ENCODE measurements at regions not wholly inside any gene's neighbourhood (a gene's known extent, or its start where the extent isn't known, plus 50 kb on each side); places are given as distances from the start of the nearest gene placed in this dataset.

DNA sequence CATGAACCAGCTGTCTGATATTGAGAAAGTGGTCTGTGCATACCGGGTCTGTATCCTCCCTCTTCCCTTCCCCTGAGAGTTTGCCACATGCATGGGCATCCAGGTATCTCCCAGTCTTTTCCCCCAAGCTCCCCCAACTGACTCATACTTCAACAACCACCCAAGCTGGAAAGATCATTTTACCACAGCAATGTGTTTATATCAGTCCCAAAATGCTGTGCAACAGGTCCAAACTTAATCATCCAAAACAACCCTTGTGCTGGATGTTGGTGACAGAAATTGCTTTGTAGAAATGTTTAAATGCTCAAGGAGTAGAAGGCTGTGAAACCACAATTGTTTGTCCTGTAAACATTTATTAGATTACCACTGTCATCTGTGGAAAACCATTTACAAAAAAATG lies 286.8 kb upstream of the KLF3 start:
- H3K36me3 ChIP-seq (ENCODE audit: control insufficient read depth in 2 of 3, insufficient read depth in 3 of 3, low read length in 3 of 3): no peaks in the 10 kb centered on the region
- H3K9ac ChIP-seq (ENCODE audit: low read length in 3 of 3): no peak overlapping the region
- FAIRE-seq: no peak
- intact Hi-C loops (cut with DNase I): no loop called here
- H3K4me3 ChIP-seq (ENCODE audit: low read length in 3 of 3): no peak overlapping the region
- no peak for TF ChIP-seq CTCF (IDR thresholded peaks at IDR 0.05; ENCODE audit: borderline replicate concordance, extremely low read depth, insufficient read depth)
- DNase-seq: no peak
- no peak overlapping the region for H3K27ac ChIP-seq (ENCODE audit: low read depth in 2 of 2, low read length in 2 of 2)
- peaks cover 0 to 3% (median 0%) of the 10 kb centered on the region in 3 donors for H3K4me1 ChIP-seq (ENCODE audit: control insufficient read depth in 2 of 3, insufficient read depth in 2 of 3, low read depth in 1 of 3, low read length in 3 of 3)
- H3K27me3 ChIP-seq (ENCODE audit: control insufficient read depth, insufficient read depth, low read length): no peaks in the 10 kb centered on the region
- no peaks in the 10 kb centered on the region for H3K9me3 ChIP-seq (ENCODE audit: control insufficient read depth in 2 of 3, insufficient read depth in 1 of 3, low read length in 3 of 3)

DNA sequence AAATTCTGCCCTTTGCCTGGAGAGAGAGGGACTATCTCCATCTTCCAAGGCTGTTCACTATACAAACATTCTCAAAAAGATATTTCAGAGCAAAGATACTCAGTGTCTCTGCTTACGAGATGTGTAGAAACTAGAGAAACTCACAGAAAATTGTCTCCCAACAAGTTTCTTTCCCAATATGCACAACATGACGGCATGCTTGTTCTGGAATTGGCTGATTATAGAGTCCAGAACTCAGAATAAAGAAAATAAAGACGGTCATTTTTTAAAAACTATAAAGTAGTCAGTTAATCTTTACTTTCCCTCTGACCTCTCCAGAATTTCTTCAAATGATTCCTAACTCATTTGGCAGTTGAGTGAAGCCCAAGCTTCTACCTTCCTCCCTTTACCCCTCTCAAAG lies 285.5 kb upstream of the KLF3 start:
- DNase-seq: no peak
- Histone ChIP-seq H3K27ac (ENCODE audit: low read depth in 2 of 2, low read length in 2 of 2) (no peak overlapping the region), H3K9ac (ENCODE audit: low read length in 3 of 3) (no peak overlapping the region), H3K4me3 (ENCODE audit: low read length in 3 of 3) (no peak overlapping the region), H3K9me3 (ENCODE audit: control insufficient read depth in 2 of 3, insufficient read depth in 1 of 3, low read length in 3 of 3) (no peaks in the 10 kb centered on the region), H3K27me3 (ENCODE audit: control insufficient read depth, insufficient read depth, low read length) (no peaks in the 10 kb centered on the region), H3K36me3 (ENCODE audit: control insufficient read depth in 2 of 3, insufficient read depth in 3 of 3, low read length in 3 of 3) (no peaks in the 10 kb centered on the region), H3K4me1 (ENCODE audit: control insufficient read depth in 2 of 3, insufficient read depth in 2 of 3, low read depth in 1 of 3, low read length in 3 of 3) (peaks cover 0 to 11% (median 4%) of the 10 kb centered on the region in 3 donors)
- no peak for FAIRE-seq
- intact Hi-C loops (cut with DNase I): no loop called here
- TF ChIP-seq CTCF (IDR thresholded peaks at IDR 0.05; ENCODE audit: borderline replicate concordance, extremely low read depth, insufficient read depth): no peak

DNA sequence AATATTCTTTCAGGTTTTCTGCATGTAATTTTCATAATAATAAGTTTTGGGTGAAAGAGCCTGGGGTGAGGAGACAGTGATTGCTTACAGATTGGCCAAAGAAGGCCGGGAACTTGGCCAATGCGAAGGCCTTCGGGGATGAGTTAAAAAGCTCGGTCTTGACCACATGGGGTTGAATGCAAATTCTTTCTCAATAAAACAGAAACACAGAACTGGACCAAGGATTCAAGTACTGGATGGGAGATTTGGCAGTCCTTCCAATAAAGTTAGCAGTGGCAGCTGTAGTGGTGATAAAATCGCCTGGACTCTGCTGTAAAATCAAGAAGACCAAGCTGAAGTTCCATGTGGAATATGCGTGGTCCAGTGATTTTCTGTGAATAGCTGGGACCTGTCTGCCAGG lies 282.2 kb upstream of the KLF3 start:
- DNase-seq: peak in 2 of 5 donors; percentile 35 to 72
- Histone ChIP-seq H3K4me1 (ENCODE audit: control insufficient read depth in 2 of 3, insufficient read depth in 2 of 3, low read depth in 1 of 3, low read length in 3 of 3) (peaks cover 7 to 35% (median 20%) of the 10 kb centered on the region in 3 donors), H3K27me3 (ENCODE audit: control insufficient read depth, insufficient read depth, low read length) (no peaks in the 10 kb centered on the region), H3K9ac (ENCODE audit: low read length in 3 of 3) (no peak overlapping the region), H3K9me3 (ENCODE audit: control insufficient read depth in 2 of 3, insufficient read depth in 1 of 3, low read length in 3 of 3) (no peaks in the 10 kb centered on the region), H3K27ac (ENCODE audit: low read depth in 2 of 2, low read length in 2 of 2) (no peak overlapping the region), H3K4me3 (ENCODE audit: low read length in 3 of 3) (no peak overlapping the region), H3K36me3 (ENCODE audit: control insufficient read depth in 2 of 3, insufficient read depth in 3 of 3, low read length in 3 of 3) (no peaks in the 10 kb centered on the region)
- no peak for FAIRE-seq
- intact Hi-C loops (cut with DNase I): no loop called here
- no peak for TF ChIP-seq CTCF (IDR thresholded peaks at IDR 0.05; ENCODE audit: borderline replicate concordance, extremely low read depth, insufficient read depth)

GRCh38 chr4:38382520-38382919 lies 281.5 kb upstream of the KLF3 start:
- H3K9me3 ChIP-seq (ENCODE audit: control insufficient read depth in 2 of 3, insufficient read depth in 1 of 3, low read length in 3 of 3): no peaks in the 10 kb centered on the region
- no peak overlapping the region for H3K9ac ChIP-seq (ENCODE audit: low read length in 3 of 3)
- FAIRE-seq (no peak), DNase-seq (no peak)
- intact Hi-C loops (cut with DNase I): no loop called here
- no peak overlapping the region for H3K27ac ChIP-seq (ENCODE audit: low read depth in 2 of 2, low read length in 2 of 2)
- no peaks in the 10 kb centered on the region for H3K36me3 ChIP-seq (ENCODE audit: control insufficient read depth in 2 of 3, insufficient read depth in 3 of 3, low read length in 3 of 3)
- H3K4me3 ChIP-seq (ENCODE audit: low read length in 3 of 3): no peak overlapping the region
- no peaks in the 10 kb centered on the region for H3K27me3 ChIP-seq (ENCODE audit: control insufficient read depth, insufficient read depth, low read length)
- H3K4me1 ChIP-seq (ENCODE audit: control insufficient read depth in 2 of 3, insufficient read depth in 2 of 3, low read depth in 1 of 3, low read length in 3 of 3): peaks cover 7 to 42% (median 25%) of the 10 kb centered on the region in 3 donors
- no peak for TF ChIP-seq CTCF (IDR thresholded peaks at IDR 0.05; ENCODE audit: borderline replicate concordance, extremely low read depth, insufficient read depth)

Measured in kidney (tissue), 13 donors.